Esophagus muscularis mucosa (tissue), 3 donors: ENCODE measurements at regions not wholly inside any gene's neighbourhood (a gene's known extent, or its start where the extent isn't known, plus 50 kb on each side); places are given as distances from the start of the nearest gene placed in this dataset.

Source experiments
- EP300 ChIP-seq: sonication (generic); formaldehyde crosslinking; IDR thresholded peaks from one replicate; pipeline ENCODE4 v1.6.1; 2017; ENCODE audit warnings: antibody characterized with exemption
- TF ChIP-seq, protein P1 (sequence below), 3 experiments: fragments of 200-600 bp in 2 of 3; fragments of 450-650 bp in 1 of 3; sonication (generic) in 2 of 3; IDR thresholded peaks; one replicate each; pipeline ENCODE4 v1.5.1; 2017 to 2019; ENCODE audit warnings: antibody characterized with exemption in 3 of 3, mild to moderate bottlenecking in 2 of 3, moderate library complexity in 1 of 3

DNA sequence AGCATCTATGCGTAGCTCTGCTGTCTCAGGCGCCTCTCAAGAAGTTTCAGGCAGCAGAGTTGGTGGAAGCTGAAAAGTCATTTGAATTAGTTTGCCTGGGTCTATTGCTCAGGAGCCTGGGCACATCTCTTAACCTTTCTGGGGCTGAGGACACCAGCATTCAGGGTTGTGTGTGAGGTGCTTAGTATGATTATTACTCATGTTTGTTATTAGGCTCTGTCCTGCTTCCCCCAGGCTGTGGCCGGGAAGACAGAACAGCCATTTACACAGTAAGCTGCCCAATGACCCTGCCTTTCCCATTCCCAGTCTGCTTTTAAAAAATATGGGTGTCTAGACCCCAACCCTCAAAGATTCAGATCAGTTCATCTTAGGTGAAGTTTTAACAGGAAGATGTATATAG is 53.9 kb upstream of the CACNA1E start:
- no peak for TF ChIP-seq EP300
- TF ChIP-seq, protein P1, sequence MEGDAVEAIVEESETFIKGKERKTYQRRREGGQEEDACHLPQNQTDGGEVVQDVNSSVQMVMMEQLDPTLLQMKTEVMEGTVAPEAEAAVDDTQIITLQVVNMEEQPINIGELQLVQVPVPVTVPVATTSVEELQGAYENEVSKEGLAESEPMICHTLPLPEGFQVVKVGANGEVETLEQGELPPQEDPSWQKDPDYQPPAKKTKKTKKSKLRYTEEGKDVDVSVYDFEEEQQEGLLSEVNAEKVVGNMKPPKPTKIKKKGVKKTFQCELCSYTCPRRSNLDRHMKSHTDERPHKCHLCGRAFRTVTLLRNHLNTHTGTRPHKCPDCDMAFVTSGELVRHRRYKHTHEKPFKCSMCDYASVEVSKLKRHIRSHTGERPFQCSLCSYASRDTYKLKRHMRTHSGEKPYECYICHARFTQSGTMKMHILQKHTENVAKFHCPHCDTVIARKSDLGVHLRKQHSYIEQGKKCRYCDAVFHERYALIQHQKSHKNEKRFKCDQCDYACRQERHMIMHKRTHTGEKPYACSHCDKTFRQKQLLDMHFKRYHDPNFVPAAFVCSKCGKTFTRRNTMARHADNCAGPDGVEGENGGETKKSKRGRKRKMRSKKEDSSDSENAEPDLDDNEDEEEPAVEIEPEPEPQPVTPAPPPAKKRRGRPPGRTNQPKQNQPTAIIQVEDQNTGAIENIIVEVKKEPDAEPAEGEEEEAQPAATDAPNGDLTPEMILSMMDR (IDR thresholded peaks at IDR 0.05), result no peak
